ENCODE measurements at regions not wholly inside any gene's neighbourhood (a gene's known extent, or its start where the extent isn't known, plus 50 kb on each side); places are given as distances from the start of the nearest gene placed in this dataset.

- Histone ChIP-seq H3K9me3 (ENCODE audit: insufficient read depth, low read depth) (no peaks in the 10 kb centered on the region), H3K36me3 (ENCODE audit: low read depth) (no peaks in the 10 kb centered on the region), H3K27ac (no peak overlapping the region), H3K27me3 (ENCODE audit: insufficient read depth, low read depth) (peaks cover 80% of the 10 kb centered on the region), H4K20me1 (ENCODE audit: insufficient read depth) (no peaks in the 10 kb centered on the region), H3K4me3 (no peak overlapping the region), H3K79me2 (ENCODE audit: low read depth) (no peaks in the 10 kb centered on the region), H3K4me1 (replicated peaks; ENCODE audit: insufficient read depth) (no peaks in the 10 kb centered on the region), H3F3A (ENCODE audit: insufficient read depth, low read depth) (no peaks in the 10 kb centered on the region), H3K9me2 (ENCODE audit: insufficient read depth) (no peaks in the 10 kb centered on the region), H3K4me2 (no peak overlapping the region), H2AFZ (no peak overlapping the region)
- TF ChIP-seq CTCF (conservative IDR thresholded peaks at IDR 0.05) (no peak), EZH2 (IDR thresholded peaks at IDR 0.05; ENCODE audit: low read depth) (no peak)
- BruUV-seq (replicated peaks), result no TSS peak
- POLR2A ChIA-PET (ENCODE audit: unreplicated experiment), result interaction anchor here (0.6 kb wide), 1 partner anchor 147 kb away, joined by 3 read pairs; no protein-coding TSS in a partner anchor
- intact Hi-C loops (cut with micrococcal nuclease; ENCODE audit: unreplicated experiment), result no loop called here
- DNase-seq, result no peak
- CTCF ChIA-PET, result no interaction called here
Observed at GRCh38 chr16:86314402-86315025, 195.8 kb upstream of the FOXF1 start.

- ChIA-PET CTCF (no interaction called here), POLR2A (ENCODE audit: unreplicated experiment) (no interaction called here)
- Histone ChIP-seq H3K4me1 (replicated peaks; ENCODE audit: insufficient read depth) (no peaks in the 10 kb centered on the region), H3K27me3 (ENCODE audit: insufficient read depth, low read depth) (peaks cover 79% of the 10 kb centered on the region), H3F3A (ENCODE audit: insufficient read depth, low read depth) (no peaks in the 10 kb centered on the region), H4K20me1 (ENCODE audit: insufficient read depth) (no peaks in the 10 kb centered on the region), H3K4me2 (no peak overlapping the region), H3K9me2 (ENCODE audit: insufficient read depth) (no peaks in the 10 kb centered on the region), H3K4me3 (no peak overlapping the region), H3K9me3 (ENCODE audit: insufficient read depth, low read depth) (no peaks in the 10 kb centered on the region), H2AFZ (no peak overlapping the region), H3K27ac (no peak overlapping the region), H3K79me2 (ENCODE audit: low read depth) (no peaks in the 10 kb centered on the region), H3K36me3 (ENCODE audit: low read depth) (no peaks in the 10 kb centered on the region)
- DNase-seq, result no peak
- TF ChIP-seq CTCF (conservative IDR thresholded peaks at IDR 0.05) (no peak), EZH2 (IDR thresholded peaks at IDR 0.05; ENCODE audit: low read depth) (no peak)
- BruUV-seq (replicated peaks), result no TSS peak
- intact Hi-C loops (cut with micrococcal nuclease; ENCODE audit: unreplicated experiment), result no loop called here
Observed at GRCh38 chr16:86316967-86317812, 193.1 kb upstream of the FOXF1 start.

- Histone ChIP-seq H3K4me2 (no peak overlapping the region), H4K20me1 (ENCODE audit: insufficient read depth) (no peaks in the 10 kb centered on the region), H3K4me3 (no peak overlapping the region), H3K9me2 (ENCODE audit: insufficient read depth) (no peaks in the 10 kb centered on the region), H3K9me3 (ENCODE audit: insufficient read depth, low read depth) (no peaks in the 10 kb centered on the region), H3K36me3 (ENCODE audit: low read depth) (no peaks in the 10 kb centered on the region), H3K27ac (no peak overlapping the region), H3F3A (ENCODE audit: insufficient read depth, low read depth) (no peaks in the 10 kb centered on the region), H3K27me3 (ENCODE audit: insufficient read depth, low read depth) (peaks cover 79% of the 10 kb centered on the region), H2AFZ (no peak overlapping the region), H3K4me1 (replicated peaks; ENCODE audit: insufficient read depth) (no peaks in the 10 kb centered on the region), H3K79me2 (ENCODE audit: low read depth) (no peaks in the 10 kb centered on the region)
- ChIA-PET CTCF (no interaction called here), POLR2A (ENCODE audit: unreplicated experiment) (no interaction called here)
- TF ChIP-seq EZH2 (IDR thresholded peaks at IDR 0.05; ENCODE audit: low read depth), result no peak
- no peak for TF ChIP-seq CTCF (conservative IDR thresholded peaks at IDR 0.05)
- intact Hi-C loops (cut with micrococcal nuclease; ENCODE audit: unreplicated experiment), result no loop called here
- DNase-seq, result no peak
- BruUV-seq (replicated peaks), result no TSS peak
Observed at GRCh38 chr16:86317813-86318650, 192.3 kb upstream of the FOXF1 start.

Measured in PC-9 (cell line).